Hypothalamus (tissue), 51 donors: ENCODE measurements at regions not wholly inside any gene's neighbourhood (a gene's known extent, or its start where the extent isn't known, plus 50 kb on each side); places are given as distances from the start of the nearest gene placed in this dataset.
A peak's percentile ranks its signal among the peaks of the same experiment; 100 is the strongest.

Experiments used
- DNase-seq, 51 donors: peaks; one replicate each; lab custom pipeline; 2025; lab: John Stamatoyannopoulos, UW

DNA sequence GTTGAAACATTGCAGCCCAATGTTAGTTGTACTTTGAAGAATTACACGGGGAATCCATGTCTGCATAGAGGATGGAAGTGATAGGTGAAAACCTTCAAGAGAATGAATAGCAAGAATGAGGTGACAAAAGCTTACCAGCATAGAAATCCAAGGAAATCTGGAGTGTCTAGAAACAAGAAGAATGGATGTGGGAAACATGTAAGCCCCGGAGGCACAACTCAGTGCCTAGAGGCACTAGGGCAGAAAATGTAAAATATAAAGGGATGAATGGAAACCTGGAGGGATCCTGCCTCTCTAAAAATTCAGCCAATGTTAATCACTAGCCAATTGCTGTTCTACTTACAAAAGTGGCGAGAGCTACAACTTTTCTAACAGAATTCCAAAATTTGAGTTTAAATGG, 619.0 kb downstream of the TBL1XR1 start:
- no peak for DNase-seq

DNA sequence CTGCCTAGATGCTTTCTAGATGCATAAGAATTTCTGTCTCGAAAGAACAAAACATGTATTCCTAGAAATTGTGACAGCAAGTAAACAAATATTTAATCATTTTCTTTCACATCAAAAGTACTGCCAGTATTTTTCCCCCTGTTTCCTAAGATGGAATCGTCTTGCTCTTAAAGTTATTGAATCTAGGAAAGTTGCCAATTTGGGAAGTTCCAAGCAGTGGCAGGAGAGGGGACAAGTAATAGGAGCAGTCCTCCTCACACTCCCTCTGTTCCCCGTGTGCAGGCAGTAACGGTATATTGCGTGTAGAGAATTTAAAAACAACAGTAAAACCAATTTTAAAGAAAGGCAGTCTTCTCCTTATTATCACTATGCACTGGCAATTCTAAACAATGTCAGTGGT, 619.8 kb downstream of the TBL1XR1 start:
- DNase-seq = no peak

DNA sequence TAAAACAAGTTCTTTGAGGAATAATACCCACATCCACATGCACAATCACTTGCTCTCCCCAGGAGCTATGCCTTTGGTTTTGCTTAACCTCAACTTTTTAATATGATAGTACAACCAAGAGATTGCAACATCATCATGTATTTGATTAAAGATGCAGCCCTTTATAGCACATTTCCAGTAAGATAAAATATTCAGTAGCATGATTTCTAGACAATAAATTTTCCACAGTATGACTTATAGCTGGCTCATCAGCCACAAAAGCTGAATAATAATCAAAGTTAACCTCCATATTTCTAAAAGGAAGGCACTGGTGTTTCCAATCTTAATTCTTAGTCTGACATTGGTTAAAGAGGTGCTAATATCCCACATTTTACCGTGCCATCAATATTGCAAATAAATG, 622.5 kb downstream of the TBL1XR1 start:
- DNase-seq = no peak

DNA sequence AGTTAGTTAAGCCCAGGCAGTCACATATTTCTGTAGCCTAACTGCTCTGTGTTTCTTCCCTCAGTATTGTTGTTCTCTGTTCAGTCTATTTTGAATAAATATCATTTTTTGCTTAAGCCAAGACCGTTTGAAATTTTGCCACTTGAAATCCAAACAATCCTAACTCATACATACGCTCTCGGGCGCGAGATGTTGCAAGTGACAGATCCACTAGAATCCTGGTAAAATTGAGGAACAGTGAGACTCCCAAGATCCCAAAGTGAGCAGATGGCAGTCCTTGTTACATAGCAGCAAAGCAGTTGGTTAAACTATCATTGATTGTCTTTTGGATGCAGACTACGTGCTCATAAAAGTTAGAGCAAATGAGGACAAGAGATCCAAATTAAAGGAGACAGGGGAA, 625.4 kb downstream of the TBL1XR1 start:
- DNase-seq = no peak

DNA sequence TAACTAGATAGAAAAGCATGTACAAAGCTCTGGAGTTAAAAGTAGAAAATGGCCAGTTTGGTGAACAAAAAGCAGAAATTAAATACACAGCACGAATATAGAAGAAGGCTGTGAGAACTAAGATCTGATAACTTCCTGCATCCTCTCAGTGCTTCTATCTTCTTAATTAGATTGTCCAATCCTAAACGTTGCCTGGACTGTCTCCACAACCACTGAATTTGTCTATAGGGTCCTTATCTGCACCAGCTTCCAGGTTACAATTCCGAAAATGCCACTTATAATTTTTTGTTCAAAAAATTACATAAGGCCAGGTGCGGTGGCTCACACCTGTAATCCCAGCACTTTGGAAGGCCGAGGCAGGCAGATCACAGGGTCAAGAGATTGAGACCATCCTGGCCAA, 626.3 kb downstream of the TBL1XR1 start:
- DNase-seq = no peak

DNA sequence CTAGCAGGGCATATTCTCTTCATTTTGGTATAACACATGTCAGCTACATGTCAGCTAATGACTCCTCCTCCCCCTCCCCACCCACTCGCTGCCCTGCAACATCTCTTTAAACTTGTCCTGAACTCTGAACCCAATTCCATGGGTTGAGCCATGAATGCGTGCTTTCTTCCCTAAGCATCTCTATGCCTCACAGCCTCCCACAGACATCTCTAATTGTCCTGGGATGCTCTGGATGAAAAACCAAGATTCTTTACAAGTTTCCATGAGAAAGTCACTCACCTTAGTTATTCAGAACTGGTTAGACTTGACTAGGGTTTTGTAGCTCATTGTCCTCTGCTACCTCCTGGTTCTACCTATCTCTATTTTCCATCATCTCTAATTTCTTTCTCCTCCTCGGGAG, 629.1 kb downstream of the TBL1XR1 start:
- no peak for DNase-seq

DNA sequence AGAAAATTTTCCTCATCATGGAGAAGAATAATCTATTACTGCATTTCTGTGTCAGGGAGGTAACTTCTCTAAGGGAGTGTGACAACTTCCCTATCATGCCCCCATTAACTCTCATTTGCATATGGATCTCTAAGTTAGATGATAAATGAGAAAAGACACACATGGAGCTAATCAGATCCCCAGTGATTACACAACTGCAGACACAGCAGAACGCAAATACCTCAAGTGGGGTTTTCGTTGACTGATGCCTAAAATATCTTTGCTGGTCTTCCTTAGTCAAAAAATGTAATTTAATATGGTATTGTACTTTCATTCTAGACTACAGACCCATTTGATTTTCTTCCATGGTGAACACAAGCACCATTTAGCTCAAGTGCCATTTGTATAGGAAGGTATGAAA, 630.5 kb downstream of the TBL1XR1 start:
- DNase-seq = no peak

DNA sequence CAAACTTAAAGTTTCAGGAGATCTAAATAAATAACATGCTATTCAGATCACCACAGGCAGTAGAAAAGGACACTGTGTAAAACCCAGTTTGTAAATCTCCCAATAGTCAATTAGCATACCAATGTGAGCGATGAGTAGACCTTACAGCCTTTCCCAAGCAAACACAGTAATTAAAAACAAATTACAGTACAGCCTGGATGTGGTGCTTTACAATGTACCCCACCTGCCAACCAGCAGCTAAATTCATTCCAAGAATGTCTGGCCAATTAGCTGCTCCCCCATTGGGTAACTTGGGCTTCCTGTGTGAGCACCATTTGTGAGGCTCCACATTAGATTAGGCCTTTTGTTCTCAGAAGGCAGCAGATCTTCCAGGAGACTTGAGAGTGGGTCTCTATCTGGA, 635.0 kb downstream of the TBL1XR1 start:
- no peak for DNase-seq

DNA sequence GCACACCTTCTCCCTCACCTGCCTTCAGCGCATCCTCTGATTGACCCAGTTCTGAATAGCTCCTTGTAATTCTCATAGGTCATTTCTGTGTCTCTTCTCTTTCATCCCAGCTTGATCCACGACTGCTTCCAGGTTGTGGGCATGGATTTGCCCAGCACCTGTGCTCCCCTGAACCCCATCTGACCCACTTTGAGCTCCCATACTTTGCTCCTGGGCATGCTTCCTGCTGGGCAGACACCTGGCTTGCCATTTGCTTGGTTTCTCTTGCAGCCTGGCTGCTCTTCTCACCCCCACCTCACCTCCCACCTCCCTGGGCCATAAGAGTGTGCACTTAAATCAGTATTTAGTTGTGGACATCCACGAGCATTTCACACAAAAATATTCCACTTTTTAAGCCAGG, 635.5 kb downstream of the TBL1XR1 start:
- DNase-seq = no peak

DNA sequence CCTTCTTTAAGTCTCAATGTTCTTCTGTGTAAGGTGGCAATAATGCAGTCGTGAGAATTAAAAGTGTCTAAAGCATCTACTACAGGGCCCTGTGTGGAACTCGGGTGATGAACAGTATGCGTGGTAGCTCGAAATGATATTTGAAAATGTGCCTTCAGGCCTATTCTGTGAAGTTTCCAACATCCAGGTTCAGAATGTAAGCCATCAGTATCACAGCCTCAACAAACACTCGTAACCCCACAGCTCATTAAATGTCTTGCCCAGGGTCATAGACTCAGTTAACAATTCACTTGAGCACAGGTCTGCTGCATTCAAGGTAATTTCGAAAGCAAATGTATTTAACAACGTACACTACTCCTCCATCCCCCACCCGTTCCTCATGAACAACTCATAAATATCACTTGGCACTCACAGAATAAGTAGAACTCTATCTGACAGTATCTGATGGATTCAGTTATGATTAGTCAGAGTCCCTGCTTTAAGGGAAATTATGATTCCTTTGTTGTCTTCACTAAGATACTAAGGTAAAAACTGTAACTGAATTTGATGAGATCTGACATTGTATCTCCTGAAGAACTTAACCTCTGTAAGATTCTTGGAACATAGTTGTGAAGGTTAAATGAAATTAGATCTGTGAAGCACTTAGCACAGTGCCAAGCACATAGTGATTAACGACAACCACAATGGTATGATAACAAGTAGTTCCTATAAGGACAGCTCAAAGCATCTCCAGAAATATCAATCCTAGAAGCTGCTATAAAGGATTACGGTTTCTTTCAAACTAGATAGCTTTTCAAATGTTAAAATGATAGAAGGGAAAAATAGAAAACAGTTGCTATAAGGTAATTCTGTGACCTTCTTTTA, 642.3 kb downstream of the TBL1XR1 start:
- DNase-seq = no peak

DNA sequence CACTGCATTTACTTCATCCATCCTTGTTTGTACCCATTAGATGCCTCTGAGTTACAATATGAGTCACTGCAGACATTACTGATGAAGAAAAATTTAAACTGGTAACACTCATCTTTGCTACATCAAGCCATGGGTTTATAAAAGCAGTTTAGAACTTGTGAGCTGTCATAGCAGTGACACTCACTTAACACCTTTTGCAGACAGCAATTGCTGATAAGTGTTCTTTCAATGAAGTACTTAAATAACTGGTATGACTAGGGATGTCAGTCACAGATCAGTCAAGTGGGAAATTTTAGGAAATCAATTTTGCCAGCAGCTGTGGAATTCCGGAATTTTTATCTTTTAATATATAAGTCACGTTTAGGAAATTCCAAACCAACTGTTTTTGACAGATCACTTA, 643.0 kb downstream of the TBL1XR1 start:
- no peak for DNase-seq

DNA sequence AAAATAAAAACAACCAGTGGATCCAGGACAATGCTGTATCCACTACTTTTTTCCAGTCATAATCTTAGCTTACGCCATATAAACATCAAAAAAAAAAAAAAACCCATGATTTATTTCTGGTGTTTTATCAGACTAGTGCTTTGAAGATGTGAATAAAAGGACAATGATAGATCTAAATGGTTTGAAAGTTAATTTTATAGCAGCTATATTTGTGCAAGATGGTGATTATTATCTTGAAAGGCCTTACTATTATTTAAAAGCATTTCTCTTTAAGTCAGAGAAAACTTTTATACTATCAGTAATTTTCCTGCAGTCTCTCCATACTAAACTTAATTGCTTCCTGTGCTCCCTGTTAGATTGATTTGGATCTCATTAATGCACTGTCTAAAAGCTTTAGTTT, 670.3 kb downstream of the TBL1XR1 start:
- DNase-seq = no peak

DNA sequence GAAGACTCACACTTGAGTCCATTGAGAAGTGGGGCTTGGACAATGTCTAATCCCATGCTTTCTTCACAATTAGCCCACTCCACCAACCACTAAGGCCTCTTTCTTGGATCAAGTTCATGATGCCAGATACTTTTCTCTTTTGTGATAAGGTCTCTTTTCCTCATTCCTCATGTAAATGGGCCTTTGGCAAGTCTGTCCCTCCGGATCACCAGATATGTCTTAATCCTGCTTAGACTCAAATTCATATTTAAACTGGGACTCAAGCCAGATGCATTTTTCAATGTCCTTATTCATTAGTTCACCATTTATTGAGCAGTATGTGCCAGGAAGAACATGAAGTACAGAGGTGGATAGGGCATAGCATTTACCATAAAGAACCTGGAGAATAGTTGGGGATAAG, 671.1 kb downstream of the TBL1XR1 start:
- no peak for DNase-seq

DNA sequence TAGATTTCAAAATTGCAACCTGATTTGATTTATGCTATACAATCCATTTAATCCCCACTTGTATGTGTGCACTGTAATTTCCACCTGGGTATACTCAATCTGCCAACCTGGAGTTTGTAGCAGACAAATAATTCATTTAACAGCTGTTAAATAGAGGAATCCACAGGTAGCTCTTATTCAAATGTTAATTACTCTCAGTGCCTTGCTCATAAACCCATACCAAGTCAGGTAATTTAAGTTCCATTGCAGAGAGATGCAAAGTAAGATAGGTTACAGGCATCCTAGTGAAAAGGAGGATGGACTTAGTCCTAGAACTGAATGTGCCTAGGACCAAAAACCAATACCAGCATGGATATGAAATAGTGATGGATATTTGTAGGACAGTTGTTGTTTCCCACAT, 674.2 kb downstream of the TBL1XR1 start:
- no peak for DNase-seq

DNA sequence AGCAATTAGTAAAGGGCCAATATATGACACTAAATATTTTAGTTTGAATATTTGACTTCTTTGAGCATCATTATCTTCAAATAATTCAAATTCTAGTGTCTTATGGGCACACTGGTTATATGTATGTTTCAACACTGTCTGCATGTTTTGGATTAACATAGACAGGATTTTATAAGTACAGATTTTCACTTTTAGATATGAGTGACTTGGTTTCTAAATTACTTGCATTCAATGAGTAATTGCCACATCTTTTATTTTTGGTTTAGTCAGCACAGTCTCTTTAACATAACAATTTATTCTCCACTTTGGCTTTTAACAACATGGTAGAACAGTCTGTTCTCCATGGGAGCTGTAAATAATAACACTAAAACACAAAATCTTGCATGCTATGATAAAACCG, 674.8 kb downstream of the TBL1XR1 start:
- DNase-seq = no peak

DNA sequence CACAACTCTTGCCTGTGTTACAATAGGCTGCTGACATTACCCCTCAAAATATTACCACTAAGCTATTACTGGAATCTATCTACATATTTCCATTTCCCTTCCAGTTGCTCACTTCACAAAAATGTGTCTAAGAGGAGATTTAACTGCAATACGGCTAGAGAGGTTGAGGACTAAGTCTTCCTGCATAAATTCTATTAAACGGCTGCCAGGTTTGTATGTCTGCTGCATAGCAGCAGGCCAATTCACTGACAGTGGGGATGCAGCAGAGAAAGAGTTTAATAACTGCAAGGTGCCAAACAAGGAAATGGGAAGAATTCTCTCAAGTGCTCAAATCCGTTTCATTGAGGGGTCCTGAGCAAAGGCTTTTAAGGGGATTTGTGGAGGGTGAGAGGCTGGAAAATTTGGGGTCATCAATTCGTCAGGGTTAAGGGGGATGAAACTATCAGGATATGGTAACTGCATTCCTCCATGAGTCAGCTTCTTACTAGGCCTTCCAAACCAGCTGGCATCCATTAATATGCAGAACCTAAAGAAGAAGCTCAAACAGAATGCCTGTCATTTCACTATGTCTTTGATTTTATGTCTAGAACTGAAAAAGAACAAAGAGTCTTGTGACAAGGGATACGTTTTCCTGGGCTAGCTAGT, 675.6 kb downstream of the TBL1XR1 start:
- DNase-seq = no peak

DNA sequence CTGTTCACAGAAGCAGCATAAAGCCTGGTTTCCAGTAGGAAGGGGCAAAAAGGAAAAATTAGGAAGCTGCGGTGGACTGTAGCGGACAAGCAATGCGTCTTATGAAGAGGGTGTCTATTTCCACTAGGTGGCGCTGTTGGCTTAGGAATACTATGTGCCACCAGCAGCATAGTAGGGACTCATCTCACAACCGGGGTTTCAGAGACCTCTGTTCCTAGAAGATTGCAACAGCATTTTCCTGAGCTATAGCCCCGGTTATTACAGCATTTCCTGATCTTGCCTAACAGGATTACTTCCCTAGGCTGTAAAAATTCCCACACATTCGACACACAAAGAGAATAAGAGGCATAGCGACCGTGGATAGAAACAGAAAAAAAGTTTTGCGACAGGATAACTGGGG, 683.0 kb downstream of the TBL1XR1 start:
- DNase-seq = peak in 5 of 51 donors; percentile 2 to 28 (median 4)

DNA sequence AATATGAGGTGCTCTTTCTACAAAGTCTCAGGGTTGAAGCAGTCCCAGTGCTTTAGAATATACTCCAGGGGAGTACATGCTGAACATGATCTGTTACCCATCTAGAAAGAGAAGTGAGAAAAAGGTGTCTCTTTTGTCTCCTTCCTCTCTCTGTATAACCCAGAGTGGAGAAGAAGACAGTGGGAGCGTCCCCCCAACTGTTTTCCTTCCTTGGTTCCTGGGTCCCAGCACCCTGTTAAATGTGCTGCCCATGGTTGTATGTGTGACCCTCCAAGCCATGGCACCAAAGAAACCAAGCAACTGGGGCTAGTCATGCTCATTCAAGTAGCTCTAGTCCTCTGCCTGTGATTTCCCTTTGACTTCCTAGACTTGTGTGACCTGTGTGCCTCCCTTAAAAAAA, 683.7 kb downstream of the TBL1XR1 start:
- DNase-seq = no peak

DNA sequence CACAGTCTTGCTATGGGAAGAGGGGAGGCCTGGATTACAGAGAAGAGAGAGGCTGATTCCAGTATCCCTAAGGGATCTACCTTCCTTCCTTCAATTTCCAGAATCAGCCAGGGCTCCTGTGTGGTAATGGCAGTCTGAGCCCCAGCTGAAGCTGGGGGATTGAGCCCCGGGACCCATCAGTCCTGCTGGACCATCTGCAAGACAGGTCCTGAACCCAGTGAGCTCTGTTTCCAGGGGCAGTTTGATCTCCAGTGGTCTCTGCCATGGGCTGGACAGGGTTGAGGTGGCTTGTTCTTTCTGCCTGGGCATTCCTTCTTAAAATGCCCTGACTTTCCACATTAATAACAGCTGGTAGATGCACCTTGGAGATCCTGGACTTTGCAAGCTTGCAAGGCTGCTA, 685.2 kb downstream of the TBL1XR1 start:
- DNase-seq = no peak

DNA sequence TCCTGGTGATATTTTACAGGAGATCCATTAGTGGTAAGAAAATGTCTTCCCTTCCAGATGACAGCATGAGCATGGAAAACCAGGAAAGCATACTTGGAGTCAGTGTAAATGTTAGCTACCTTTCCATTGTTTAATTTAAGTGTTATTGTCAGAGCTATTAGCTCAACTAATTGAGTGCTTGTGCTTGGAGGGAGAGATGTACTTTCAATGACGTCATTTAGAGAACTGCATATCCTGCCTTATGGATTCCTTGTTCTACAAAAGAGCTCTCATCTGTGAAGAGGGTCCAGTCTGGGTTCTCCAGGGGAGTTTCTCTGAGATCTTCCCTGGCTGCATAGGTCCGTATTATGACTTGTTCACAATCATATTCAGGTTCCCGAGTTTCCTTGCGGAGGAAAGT, 687.2 kb downstream of the TBL1XR1 start:
- DNase-seq = no peak

DNA sequence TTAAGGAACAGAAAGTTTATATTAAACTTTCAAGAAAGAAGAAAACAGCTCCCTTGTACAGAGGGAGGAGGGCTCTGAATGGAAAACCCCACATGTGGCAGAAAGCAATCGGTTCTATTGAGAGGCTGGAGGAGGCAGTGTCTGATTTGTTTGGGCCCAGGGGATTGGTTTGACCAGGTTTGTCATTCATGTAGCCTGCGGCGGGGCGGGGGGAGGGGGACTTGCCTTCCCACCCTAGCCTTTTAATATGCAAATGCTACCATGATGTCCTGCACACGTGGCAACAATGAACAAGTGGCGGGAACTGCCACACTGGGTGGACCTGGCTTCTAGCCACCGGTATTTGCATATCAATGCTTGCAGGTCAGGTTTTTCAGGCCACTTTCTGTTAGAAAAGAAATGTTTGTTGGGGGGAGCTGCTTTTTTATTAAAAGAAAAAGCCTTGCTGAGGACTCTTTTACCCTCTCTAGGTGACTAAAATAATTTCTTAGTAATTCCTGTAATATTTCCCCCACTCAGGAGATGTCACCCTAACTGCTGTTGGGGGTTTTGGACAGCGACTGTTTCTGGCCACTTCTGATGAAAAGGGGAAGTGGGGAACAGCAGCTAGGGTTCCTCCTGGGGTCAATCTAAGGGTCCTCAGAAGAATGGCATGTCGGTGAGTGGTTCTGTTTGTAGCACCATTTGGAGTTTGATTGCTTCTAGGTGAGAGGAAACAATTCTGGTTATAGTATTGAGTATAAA, 691.2 kb downstream of the TBL1XR1 start:
- no peak for DNase-seq

DNA sequence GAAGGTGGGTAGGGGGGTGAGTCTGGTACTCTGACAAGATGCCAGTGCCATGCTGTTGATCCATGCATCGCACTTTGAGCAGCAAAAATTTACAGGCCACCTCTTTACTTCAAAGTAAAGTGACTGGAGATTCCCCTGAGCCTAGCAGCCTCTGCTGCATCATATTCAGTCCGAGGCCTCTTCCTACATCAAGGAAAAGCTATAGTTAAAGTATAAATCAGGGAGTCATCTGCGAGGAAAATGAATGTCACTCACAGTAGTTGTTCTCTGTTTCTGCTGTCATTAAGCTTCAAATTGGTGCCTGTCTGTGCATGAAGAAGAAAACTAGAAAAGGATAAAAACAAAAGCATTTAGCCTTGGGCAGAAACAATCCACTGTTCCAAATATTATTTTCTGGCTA, 706.2 kb downstream of the TBL1XR1 start:
- DNase-seq = no peak
